GM19035 (cell line): ENCODE measurements at regions not wholly inside any gene's neighbourhood (a gene's known extent, or its start where the extent isn't known, plus 50 kb on each side); places are given as distances from the start of the nearest gene placed in this dataset.

Experiments
- ATAC-seq: cut with Tn5 transposase; IDR thresholded peaks from one replicate; pipeline ENCODE4 v1.9.1; 2021; ENCODE audit not compliant: unreplicated experiment

- ATAC-seq = no peak
Observed at GRCh38 chr1:38475624-38476005, 384.0 kb downstream of the RRAGC start.

DNA sequence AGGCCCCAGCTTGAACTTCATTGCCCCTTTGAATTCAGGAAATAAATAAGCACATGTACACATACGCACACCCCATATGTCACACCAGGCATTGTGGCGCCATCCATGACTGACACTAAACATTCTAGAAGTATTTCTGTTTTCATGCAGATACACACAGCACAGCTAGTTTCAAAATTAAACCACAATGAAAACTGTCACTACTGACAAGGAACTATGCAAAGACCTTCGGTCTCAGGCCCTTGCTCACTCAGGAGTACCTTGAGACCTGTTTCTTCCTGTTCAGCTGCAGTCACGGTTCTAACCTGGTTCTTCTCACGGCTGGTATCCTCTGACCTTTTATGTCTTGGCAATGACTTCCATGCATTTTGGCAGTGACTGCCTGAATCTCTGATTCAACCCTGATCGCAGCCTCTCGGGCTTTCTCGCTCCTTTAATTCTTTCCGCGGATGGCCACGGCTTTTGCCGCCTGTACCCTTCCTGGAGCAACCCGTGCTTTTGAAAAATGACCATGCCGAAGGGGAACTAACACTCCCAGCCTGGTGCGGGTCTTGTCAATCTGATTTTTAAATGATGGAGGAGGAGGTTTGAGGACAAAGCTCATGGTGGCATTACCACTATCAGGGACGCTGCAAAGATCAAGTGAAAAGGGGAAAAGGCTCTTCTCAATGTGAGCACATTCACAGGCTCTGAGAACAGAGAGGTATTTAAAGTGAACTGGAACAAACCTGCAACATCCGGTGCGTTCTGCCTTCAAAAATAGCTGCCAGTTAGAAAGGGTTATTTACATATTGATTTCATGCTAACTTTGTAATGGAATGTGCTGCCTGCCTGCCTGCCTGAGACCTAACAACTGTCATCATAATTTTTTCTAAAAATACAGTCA lies 384.6 kb downstream of the RRAGC start:
- peak; percentile 81 for ATAC-seq

GRCh38 chr1:38466487-38466886 lies 393.1 kb downstream of the RRAGC start:
- no peak for ATAC-seq

DNA sequence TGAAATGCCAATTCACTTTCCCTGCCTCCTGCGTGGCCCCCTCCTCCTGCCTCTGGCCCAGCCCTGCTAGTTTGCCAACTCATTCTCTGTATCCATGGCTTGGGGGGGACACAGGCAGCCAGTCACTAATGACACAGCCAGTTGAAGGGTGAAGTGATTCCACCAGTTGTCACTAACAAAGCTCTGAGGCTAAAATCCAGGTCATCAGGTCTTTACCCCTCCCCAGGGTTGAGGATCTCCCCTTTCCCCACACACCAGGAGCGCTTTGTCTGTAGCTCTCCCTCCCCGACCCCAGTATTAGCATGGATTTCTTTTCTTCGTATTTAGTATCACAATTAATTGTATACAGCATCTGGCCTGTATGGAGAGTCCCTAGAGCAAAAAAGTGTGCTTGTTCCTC lies 394.1 kb downstream of the RRAGC start:
- no peak for ATAC-seq

- ATAC-seq = no peak
Observed at GRCh38 chr1:38464071-38464661, 395.4 kb downstream of the RRAGC start.

DNA sequence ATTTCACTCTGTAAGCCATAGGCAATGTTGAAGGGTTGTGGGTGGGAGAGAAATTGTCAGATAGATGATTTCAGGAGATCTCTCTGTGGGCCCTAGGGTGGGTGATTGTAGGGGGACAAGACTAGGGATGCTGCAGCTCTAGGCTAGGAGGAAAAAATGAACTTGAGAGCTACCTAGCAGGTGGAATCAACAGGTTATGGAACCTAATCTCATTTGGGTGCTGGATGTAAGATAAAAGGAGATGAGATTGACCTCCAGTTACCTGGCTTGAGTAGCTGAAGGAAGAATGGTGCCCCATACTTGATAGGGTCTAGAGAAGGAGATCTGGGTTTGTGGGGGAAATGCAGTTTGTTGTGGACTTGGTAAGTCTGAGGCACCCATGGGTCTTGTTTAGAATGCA lies 396.5 kb downstream of the RRAGC start:
- ATAC-seq = no peak

- no peak for ATAC-seq
Observed at GRCh38 chr1:38456531-38456876, 403.1 kb downstream of the RRAGC start.

DNA sequence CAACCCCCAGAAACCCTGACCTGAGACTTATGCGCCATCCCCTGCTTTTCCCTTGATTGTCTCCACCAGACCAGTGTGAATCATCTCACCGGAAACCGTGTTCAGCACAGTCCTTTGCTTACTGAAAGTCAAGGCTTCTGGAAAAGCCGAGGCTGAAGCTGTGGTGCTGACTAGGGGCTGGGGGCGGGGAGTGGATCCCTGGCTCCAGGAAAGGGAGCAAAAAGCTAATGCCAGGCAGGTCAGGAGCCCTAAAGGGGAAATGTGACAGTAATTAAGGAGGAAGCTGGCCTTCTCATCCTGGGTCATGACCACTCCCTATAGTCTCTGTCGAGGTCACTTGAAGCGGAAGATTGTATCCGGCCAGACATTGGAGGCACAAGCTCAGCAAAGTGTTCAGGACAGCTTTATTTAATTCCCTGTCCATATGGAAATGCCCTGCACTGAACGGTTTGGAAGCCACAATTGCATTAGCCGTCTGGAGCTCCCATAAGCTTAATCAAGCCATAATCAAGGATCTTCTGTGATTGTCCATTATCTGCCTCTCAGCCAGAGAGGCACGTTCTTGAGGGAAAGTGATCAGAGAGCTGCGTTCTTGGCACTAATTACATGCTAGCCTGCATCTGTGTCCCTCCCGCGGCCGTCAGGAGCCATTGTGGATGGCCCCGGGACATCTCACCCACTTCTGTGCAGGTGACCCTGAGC lies 403.6 kb downstream of the RRAGC start:
- ATAC-seq = no peak

GRCh38 chr1:38454749-38455441 lies 404.7 kb downstream of the RRAGC start:
- no peak for ATAC-seq

DNA sequence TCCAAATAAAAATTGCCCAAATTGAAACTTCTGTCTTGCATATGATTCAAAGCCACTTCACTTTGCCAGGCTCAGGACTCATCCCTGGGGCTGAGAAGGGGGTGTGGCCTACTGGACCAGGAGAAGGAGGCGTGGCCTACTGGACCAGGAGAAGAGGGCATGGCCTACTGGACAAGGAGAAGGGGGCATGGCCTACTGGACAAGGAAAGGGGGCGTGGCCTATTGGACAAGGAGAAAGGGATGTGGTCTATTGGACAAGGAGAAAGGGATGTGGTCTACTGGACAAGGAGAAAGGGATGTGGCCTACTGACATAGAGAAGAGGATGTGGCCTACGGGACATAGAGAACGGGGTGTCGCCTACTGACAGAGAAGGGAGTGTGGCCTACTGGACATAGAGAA lies 405.3 kb downstream of the RRAGC start:
- no peak for ATAC-seq

GRCh38 chr1:38452246-38452645 lies 405.7 kb upstream of the POU3F1 start:
- no peak for ATAC-seq

DNA sequence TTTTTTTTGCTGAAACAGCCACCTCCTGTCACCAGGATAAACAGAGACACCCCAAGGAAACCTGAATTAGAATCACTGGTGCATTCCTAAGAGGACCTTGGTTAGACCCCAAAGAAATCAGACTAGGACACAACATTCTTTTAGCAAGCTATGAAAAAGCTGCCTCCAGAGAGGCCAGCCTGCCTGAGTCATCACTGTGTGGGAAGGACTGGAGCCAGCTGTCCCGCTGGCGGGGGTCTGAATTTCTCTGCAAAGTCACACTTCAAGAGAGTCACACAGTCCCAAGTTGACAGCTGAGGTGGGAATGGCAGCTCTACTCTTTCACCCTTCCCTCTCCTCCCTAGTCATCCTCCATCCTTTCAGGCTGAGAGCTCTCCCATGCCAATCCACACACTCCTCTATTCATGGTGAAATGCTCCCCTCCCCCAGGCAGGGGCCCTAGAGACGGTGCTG lies 405.0 kb upstream of the POU3F1 start:
- ATAC-seq = no peak

DNA sequence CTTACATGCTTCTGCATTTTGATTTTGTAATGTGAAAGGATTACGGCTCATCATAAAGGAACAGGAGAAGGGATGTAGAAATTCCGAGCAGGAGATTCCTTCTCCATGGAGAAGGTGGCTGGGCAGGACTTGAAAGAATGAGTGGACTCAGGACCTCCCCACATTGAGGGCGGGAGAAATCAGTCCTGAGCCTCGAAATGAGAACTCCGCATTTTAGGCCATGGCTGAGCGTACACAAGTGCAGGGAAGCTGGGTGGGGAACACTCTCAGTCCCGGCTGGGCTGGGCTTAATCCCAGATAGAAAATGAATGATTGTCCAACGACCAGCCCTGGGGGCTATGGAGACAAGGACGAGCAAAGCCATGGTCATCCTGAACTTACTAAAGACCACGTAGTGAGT lies 402.3 kb upstream of the POU3F1 start:
- no peak for ATAC-seq

GRCh38 chr1:38446936-38447335 lies 400.3 kb upstream of the POU3F1 start:
- ATAC-seq = no peak

GRCh38 chr1:38444770-38445442 lies 398.3 kb upstream of the POU3F1 start:
- no peak for ATAC-seq

- ATAC-seq = no peak
Observed at GRCh38 chr1:38444311-38444710, 397.7 kb upstream of the POU3F1 start.

DNA sequence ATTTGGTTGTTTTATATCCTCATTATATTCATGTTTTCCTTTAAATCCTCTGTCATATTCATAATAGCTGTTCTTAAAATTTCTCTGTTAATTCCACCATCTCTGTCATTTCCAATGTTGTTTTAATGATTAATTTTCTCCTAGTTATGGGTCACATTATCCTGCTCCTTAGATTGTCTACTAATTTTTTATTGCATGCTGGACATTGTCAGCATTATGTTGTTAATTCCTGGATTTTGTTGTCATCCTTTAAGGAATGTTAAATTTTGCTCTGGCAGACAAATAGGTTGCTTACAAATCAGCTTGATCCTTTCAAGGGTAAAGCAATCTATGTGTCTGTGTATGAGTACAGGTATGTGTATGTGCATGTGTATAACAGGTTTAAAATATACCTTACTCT lies 393.8 kb upstream of the POU3F1 start:
- no peak for ATAC-seq

DNA sequence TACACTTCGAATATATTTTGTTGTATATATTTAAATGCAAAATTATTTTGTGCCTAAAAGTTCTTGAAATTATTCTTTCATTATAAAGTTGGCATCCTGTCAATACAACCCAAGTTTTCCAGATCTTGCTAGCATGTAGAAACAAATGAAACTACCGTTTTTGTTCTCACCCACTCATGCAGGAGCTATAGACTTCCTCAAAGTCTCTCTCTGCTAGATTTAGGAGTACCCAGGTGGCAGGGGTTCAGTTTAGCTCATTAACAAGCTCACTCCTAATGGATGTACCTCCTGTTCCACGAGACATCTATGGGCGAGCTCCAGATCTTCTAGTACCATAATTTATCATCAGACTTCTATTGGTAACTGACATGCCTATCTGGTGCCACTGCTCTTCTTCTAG lies 390.2 kb upstream of the POU3F1 start:
- ATAC-seq = no peak

GRCh38 chr1:38436006-38436405 lies 389.4 kb upstream of the POU3F1 start:
- no peak for ATAC-seq

DNA sequence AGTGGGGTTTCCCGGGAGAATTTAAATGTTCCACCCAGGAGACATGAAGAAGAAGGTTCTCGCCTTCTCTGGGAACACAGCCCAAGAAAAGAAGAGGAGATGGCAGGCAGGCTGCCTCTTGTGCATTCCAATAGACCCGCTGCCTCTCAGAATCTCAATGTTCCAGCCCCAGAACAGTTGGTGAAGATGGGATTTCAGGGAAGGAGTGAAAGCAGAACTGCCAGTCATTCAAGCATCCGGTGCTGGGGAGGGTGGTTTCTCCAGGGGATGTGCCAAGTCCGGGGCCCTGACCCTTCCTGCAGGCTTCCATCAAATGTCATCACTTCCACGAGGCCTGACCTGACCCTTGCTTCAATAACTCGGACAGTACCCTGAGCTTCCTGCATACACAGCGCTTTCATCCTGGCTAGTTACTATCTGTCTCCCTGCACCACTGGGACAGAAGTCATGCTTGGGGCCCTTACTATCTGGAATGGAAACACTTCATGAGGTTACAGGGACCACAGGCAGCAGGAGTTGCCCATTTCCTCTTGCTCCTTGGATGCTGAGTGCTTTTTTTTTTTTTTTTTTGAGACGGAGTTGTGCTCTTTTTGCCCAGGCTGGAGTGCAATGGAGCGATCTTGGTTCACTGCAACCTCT lies 386.6 kb upstream of the POU3F1 start:
- no peak for ATAC-seq
